HG03280 (cell line): ENCODE measurements at regions not wholly inside any gene's neighbourhood (a gene's known extent, or its start where the extent isn't known, plus 50 kb on each side); places are given as distances from the start of the nearest gene placed in this dataset.

ENCODE experiments used
- ATAC-seq: cut with Tn5 transposase; IDR thresholded peaks from one replicate; pipeline ENCODE4 v1.9.1; 2021; ENCODE audit warnings: mild to moderate bottlenecking, moderate library complexity; ENCODE audit not compliant: unreplicated experiment

DNA sequence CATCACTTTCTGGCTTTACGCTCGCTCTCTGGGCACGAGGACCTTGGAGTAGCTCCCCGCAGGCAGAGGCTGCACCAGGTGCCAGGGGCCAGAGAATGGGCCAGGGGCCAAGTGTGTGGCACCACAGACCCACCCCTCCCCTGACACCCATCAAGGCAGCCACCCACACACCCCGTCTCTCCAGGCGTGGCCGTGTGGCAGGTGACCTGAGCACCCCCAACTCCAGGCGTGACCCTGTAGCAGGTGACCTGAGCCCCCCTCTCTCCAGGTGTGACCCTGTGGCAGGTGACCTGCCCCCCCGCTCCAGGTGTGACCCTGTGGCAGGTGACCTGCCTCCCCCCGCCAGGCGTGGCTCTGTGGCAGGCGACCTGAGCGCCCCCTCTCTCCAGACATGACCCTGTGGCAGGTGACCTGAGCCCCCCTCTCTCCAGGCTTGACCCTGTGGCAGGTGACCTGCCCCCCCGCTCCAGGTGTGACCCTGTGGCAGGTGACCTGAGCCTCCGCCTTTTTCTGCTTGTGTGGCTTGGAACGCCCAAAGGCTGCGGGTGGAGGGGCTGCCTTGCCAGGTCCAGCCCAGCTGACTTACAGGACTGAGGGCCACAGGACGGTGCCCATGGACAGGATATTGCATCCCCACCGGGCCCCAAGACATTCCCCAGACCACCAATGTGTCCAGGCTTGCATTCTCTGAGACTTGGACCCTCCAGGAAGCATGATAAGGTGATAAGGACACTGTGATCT is 667.2 kb downstream of the BRD1 start:
- no peak for ATAC-seq

DNA sequence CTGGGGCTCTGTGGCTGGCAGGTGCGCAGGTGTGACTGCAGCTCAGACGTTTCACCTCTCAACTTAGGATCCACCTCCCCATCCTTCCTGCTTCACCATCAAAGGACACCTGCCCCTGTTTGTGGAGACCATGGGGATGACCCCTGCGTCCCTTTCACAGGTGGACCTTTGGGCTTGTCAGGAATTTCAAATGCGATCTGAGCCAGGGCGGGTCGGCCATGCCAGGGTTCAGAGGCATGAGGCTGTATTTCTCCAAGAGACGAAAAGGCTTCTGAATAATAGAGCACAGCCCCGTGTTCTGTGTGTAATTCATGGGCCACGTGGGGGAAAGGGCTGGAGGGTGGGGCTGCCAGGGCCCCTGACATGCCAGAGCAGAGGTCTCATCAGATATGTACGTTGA is 668.0 kb downstream of the BRD1 start:
- no peak for ATAC-seq

DNA sequence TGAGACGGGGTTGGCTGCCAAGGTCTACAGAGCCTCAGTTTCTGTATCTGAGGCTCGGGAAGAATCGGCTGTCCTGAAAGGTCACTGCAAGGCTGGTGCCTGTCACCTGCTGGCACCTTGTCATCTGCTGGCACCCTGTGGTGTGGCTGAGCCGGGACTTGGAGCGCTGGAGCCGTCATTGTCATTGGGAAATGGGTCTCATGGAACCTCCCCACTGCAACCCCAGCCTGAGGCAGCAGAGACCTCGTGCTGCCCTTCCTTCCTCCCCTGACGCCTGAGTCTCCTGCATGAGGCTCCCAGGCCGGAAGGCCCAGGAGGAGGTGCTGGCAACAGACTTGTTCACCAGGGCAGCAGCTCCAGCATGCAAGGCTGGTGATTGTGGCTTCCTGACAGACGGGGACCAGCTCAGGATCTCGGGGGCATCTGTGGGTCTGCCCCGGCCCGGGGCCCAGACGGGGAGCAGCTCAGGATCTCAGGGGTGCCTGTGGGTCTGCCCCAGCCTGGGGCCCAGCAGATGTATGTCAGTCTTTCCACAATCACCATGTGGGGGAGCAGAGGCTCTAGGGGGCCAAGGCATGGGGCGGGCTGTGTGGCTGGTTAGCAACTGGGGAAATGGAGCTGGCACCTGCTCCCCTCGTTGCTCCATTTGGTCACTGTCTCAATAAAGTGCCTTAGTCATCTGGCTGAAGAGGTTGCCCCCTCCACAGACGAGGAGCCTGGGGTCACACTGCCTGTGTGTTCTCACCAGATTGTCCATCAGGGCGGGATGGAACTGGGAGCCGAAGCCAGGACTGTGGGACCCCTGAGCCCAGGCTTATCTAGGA is 668.7 kb downstream of the BRD1 start:
- no peak for ATAC-seq

DNA sequence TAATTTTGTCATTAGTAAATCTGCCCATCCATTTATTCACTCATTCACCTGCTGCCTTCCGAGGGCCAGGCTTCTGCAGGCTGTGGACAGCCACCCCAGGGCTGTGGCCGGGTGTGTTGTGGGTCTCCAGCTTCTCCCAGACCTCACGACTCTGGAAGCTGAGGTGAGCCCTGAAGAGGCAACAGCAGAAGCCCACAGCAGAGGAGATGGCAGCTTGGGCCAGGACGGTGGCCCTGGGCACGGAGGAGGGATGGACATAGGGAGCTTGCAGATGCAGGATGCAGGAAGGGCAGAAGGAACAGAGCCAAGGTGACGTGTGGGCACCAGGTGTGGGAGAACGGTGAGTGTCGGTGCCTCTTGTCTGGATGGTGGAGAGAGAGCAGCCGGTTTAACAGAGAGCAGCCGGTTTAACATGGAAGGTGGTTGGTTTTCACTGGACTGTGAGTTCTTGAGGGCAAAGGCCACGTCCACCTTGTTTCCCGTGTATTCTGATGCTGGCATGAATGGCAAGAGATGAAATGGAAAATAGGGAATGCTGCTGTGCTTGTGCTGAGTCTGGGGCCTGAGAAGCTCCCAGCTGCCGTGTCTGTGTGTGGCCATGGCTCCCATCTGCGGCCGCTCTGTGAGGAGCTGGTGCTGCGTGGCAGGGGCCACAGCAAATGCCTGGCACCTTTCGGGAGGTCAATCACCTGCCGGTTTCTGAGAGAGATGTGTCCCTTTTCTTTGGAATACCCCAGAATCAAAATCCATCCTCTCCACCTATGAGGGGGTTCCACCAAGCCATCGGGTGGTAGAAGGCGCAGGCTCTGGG is 669.9 kb downstream of the BRD1 start:
- ATAC-seq, result no peak

DNA sequence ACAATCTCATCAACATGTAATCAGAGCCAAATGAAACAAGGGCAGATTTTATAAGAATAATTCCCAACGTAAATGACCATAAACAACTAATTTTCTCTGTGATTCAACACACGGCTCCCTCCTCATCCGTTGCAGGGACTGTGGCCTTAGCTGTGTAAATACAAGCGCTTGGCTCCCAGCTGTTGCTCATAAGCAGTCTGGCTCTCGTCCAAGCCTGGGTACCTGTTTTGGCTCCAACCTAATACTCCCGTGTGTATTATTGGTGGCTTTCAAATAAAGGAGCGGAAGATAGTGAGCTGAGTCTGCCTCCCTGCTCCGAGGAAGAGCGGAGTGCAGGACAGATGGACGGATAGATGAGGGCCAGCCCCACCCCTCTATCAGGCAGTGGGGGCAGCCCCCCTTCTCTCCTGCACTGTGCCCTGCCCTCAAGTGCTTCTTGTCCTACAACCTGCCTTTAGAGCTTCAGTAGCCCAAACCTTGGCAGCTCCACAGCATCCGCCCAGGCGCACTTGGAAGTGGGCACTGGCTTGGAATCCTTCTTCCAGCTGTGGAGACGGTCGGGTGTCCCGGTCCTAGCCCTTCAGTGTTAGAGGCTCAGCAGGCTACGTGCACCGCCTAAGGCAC is 670.9 kb downstream of the BRD1 start:
- no peak for ATAC-seq

DNA sequence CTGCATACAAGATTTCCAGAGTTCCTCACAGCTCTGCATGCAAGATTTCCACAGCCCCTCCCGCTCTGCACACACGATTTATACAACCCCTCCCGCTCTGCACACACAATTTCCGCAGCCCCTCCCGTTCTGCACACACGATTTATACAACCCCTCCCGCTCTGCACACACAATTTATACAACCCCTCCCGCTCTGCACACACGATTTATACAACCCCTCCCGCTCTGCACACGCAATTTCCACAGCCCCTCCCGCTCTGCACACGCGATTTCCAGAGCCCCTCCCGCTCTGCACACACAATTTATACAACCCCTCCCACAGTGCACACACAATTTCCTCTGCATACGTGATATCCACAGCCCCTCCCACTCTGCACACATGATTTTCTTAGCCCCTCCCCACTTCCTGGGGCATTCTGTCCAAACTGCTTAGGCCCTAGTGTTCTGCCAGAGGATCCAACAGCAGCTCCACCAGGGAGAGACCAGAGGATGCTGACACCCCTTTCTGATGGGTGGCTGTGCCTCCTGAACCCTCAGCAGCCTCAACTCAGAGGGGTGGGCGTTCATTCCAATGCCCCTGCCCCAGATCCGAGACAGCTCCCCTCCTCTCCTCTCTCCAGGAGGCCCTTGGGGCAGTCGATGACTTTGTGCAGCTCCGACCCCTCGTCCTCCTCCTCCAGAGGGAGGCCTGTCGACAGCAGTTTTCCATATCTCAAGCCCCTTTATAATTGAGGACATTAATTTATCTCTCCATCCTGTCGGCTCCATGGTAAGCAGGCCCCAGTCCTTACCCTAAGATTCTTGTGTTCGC is 671.7 kb downstream of the BRD1 start:
- ATAC-seq, result no peak

DNA sequence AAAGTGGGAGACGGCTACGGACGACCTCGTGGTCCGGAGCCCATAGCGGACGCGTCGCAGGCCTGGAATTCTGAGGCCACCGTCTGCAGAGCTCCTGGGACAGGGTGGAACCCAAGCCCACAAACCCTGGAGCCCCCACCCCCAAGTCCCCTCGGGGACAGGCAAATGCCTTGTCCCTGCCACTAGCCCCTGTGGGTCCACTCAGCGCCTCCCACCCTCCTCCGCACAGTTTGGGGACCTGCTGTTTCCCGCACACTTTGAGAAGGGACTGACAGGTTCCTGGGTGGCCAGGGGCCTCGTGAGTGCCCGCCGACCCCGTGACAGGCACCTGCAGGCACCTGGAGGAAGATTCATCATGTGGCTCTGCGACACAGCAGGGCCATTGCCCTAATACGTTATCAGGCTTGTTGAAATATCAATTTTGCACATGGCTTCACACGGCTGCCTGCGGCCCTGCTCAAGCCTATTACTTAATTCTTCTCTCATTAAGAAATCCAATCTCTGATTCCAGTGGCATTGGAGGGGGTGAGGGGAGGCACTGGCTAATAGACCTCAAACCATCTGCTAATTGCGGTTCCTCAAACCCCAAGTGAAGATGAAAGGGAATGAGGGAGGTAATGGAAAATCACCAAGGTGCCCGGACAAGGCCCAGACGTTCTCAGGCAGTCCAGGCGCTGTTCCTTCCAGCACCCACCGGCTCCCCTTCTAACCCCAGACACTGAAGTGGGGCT is 672.5 kb downstream of the BRD1 start:
- ATAC-seq, result no peak

DNA sequence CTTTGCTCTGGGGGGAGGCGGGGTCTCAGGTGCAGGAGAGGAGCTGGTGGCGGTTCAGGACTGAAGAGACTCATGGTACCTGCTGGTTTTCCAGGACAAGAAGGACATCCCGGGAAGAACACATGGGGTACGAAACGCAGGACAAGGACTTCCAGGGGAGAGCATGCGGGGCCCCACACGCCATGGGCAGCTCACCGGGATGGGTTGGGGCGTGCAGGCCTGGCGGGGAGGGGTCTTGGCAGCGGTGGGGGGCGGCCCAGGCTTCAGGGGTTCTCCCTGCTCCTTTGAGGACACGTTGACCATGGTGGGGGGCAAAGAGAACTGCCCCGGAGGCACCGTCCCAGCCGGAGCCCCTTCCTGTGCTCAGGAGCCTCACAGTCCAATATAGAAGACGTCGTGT is 673.2 kb downstream of the BRD1 start:
- ATAC-seq, result no peak

DNA sequence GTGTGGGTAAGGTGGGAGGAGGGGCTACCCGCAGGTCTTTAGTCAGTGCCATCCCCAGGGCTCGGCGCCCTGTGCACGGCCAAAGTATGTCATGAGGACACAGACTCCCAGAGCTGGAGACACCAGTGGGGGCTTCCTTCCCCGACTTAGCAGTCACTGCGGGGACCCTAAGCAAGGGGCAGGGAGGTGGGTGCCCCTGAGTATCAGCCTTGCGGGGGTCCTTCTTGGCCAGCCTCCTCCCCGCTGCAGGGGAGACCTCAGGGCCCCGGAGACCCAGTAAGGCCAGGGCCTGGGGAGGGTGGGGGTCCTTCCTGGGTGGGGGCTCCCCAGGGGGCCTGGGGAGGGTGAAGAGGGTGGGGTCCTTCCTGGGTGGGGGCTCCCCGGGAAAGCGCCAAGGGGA is 673.8 kb downstream of the BRD1 start:
- ATAC-seq, result no peak

DNA sequence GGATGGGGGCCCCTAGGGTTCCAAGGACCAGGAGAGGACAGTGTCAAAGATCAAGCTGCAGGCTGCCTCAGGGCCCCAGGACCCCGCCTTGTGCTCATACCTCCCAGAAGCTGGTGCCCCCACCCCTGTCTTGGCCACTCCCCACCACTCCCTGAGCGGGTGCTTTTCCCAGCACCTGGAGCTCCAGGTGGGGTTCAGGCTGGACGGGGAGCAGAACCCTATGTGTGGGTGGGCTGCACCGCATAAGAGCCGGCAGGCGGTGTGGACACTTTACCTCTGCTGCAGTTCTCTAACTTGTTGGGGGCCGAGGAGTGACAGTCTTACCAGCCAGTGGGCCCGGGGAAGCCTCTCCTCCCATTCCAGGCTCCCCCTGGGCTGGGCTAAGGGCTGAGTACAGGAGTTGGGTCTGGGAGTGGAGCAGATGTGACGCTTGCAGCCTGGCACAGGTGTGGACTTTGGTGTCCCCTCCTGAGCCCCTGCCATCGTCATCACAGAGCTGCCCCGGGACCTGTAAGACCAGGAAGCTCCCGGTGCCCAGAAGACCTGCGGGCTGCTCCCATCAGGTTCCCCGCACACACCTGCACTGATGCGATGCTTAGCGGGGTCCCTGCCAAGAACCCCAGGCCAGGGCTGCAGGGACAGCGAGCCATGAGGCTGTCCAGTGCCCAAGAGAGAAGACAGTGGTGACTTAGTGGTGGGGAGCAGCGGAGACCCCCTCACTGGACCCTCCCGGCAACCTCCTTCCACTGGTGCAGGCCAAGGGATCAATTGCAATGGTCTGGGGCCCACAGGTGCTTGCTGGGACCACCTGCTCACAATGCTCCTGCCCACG is 674.5 kb downstream of the BRD1 start:
- ATAC-seq, result no peak

DNA sequence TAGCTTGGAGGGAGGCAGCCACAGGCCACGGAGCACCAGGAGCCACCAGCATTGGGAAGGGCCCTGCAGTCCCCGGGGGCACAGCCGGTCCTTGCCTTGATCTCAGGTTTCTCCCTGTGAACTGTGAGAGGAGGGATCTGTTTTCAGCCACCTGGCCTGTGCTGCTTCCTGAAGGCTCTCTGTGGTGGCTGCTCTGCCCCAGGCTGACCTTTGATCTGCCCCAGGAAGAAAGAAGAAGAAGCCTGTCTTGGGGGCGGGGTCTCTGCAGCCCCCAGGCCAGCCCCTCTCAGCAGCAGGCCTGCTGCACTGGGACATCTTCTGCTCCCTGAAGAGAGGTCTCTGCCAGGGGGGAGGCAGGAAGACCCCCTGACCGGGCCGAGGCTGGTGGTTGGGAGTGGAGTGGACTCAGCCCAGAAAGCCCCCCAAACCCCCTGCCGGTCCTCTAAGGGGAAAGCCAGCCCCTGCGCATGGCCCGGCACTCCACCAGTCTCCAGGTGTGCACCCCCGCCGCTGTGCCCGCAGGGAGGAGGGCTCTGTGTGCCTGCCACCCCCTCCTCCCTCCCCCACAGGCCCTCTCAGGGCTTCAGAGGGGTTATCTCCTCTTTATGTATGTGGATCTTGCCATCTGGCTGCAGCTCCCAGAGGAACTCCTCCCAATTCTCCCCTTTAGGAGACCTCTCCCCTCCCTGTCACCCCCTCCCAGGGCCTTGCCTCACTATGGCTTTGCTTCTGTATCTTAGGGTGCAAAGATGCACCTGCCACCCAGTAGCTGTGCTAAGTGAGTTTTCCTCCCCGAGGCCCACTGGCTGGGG is 675.3 kb downstream of the BRD1 start:
- no peak for ATAC-seq

DNA sequence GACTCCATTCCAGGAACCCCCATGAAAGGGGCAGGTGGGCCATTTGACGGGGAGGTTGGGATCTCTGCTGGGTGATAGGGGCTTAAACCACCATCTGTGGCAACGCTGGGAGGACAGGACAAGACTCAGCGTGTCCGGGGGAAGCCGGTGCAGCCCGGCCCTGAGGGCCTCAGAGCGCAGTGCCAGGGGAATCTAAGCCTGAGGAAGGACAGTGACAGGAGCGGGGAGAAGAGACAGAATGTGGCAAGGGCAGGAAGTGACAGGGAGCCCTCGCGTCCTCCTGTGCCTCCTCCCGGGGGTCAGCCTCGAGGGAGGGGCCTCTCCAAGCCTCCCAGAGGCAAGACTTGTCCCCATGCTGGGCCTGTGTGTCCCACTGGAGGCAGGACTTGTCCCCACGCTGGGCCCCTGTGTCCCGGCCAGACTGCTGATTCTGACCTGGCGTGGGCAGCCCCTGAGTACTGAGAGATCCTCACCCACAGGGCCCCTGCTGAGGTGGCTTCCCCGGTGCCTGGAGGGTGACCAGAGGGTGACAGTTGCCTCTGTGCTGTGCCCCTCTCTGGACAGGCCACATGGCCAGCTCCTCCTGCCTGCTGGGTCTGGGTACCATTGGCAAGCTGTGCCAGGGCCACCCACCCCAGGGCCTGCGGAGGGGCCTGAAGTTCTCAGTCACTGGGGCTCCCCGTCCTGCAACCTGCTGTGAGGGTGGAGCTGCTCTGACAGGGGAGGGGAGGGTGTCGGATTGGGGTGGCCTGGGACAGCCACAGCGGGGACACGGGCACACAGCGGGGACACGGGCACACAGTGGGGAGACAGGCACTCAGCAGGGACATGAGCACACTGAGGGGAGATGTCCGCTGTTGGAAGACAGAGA is 676.2 kb downstream of the BRD1 start:
- no peak for ATAC-seq

DNA sequence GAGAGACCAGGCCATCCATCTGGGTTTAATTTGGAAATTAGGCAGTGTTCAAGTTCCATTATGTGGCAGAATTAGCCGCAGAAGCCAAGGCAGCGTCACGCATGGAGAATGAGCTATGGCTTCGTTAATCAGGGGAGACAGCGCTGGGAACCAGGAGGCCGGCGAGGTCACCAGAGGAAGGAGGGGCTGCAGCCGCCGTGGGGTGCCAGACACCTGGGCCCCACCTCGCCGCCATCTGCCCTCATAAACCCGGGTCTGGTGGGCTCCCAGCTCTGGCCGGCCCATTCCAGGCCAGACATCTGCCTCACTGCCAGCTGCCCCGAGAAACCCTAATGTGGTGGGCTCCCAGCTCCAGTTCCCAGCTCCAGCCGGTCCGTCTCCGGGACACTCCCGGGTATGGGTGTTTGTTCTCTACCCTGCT is 676.9 kb downstream of the BRD1 start:
- no peak for ATAC-seq

DNA sequence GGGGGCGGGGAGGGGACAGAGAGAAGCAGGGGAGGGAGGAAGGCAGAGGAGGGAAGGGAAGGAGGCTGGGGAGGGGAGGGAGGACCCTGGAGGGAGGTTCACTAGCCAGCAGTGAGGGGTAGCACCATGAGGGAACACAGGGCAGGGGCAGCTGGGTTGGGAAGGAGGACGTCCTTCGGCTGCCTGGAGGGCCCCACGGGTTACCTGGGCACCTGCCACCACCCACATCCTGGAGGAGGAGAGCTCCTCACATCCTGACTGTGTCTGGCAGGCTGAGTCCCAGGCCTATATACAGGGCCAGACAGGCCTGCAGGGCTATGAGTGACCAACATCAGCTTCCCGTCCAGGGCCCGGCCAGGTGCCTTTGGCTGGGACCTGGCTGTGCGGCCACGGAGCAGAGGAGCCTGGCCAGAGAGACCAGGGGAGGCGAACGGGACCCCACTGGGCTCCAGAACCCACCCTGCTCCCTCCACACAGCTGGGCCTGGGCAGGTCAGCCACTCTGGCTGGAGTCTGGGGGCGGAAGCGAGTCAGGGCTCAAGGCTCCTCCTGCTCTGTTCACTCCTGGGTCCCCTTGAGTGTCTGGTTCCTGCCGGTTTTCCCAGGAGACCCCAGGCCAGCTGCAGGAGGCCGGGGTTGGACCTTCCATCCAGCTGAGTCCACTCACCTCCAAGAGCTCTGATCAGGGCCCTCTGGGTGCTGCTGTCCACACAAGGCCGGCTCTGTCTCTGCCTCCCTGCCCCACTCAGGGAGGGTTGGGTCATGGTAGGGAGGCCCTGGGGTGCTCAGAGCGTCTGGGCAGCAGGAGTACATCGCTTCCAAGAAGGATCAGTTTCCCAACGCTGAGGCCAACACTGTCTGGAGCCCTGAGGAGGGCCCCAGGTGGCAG is 677.7 kb downstream of the BRD1 start:
- no peak for ATAC-seq

DNA sequence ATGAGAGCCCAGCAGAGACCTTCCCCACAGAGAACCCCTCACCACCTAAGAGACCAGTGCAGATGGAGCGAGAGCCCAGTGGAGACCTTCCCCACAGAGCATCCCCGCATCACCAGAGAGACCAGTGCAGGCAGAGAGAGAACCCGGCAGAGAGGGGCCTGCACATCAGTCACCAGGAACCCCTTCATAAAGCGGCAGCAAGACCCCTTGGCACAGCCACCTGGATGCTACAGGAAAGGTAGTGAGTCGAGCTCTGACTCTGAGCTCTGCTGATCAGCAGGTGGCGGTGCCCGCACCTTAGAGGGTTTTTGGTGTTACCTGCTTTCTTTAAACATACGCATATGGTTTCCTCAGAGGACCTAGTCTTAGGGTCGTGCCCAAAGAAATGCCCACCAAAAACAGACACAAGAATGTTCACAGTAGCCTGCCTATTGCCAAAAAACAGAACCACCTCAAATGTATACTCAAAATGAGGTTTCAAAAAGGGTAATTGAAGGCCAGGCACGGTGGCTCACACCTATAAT is 678.7 kb downstream of the BRD1 start:
- no peak for ATAC-seq
